ENCODE measurements at regions not wholly inside any gene's neighbourhood (a gene's known extent, or its start where the extent isn't known, plus 50 kb on each side); places are given as distances from the start of the nearest gene placed in this dataset.

- no peak for TF ChIP-seq POLR2AphosphoS5 (IDR thresholded peaks at IDR 0.05)
- TF ChIP-seq POLR2A (IDR thresholded peaks at IDR 0.05), result no peak
Measured at GRCh38 chr1:166573199-166573598, 266.1 kb upstream of the POGK start.
